Activated CD4-positive, alpha-beta T cell treated with anti-CD3 and anti-CD28 coated beads, Interleukin-2, amount 50 U/mL, for 4 hours (primary cell): ENCODE measurements at regions not wholly inside any gene's neighbourhood (a gene's known extent, or its start where the extent isn't known, plus 50 kb on each side); places are given as distances from the start of the nearest gene placed in this dataset.
"Not testable (repeated sequence)": the region's sequence is repeated elsewhere in the genome, so short reads cannot be mapped to it uniquely, and the experiment has no call there.

Source experiments
- DNase-seq, 2 experiments: peaks; one replicate each; pipeline ENCODE4 v3.0.0-alpha.2; 2020

- DNase-seq: no peak
Measured at GRCh38 chr5:124154714-124155113, 591.7 kb downstream of the ZNF608 start.

GRCh38 chr5:124153588-124153987 is 592.9 kb downstream of the ZNF608 start:
- DNase-seq: no peak

GRCh38 chr5:124148574-124148973 is 597.9 kb downstream of the ZNF608 start:
- no peak for DNase-seq

GRCh38 chr5:124140060-124140459 is 606.4 kb downstream of the ZNF608 start:
- no peak for DNase-seq

GRCh38 chr5:124139477-124139876 is 607.0 kb downstream of the ZNF608 start:
- no peak for DNase-seq

GRCh38 chr5:124136609-124137008 is 609.8 kb downstream of the ZNF608 start:
- DNase-seq: no peak

GRCh38 chr5:124134941-124135340 is 611.5 kb downstream of the ZNF608 start:
- no peak for DNase-seq

- no peak for DNase-seq
Measured at GRCh38 chr5:124133406-124133805, 613.0 kb downstream of the ZNF608 start.

- DNase-seq: no peak
Measured at GRCh38 chr5:124132843-124133242, 613.6 kb downstream of the ZNF608 start.

- no peak for DNase-seq
Measured at GRCh38 chr5:124131466-124131865, 615.0 kb downstream of the ZNF608 start.

- DNase-seq: no peak
Measured at GRCh38 chr5:124130816-124131215, 615.6 kb downstream of the ZNF608 start.

GRCh38 chr5:124128867-124129266 is 616.9 kb downstream of the CSNK1G3 start:
- DNase-seq: no peak

GRCh38 chr5:124126504-124127217 is 614.7 kb downstream of the CSNK1G3 start:
- DNase-seq: no peak

GRCh38 chr5:124124711-124125229 is 612.8 kb downstream of the CSNK1G3 start:
- no peak for DNase-seq

GRCh38 chr5:124121198-124121597 is 609.2 kb downstream of the CSNK1G3 start:
- no peak for DNase-seq

- DNase-seq: no peak
Measured at GRCh38 chr5:124114911-124115310, 602.9 kb downstream of the CSNK1G3 start.

- no peak for DNase-seq
Measured at GRCh38 chr5:124111886-124112285, 599.9 kb downstream of the CSNK1G3 start.

- no peak for DNase-seq
Measured at GRCh38 chr5:124110942-124111341, 599.0 kb downstream of the CSNK1G3 start.

- no peak for DNase-seq
Measured at GRCh38 chr5:124105326-124105725, 593.3 kb downstream of the CSNK1G3 start.

- DNase-seq: no peak
Measured at GRCh38 chr5:124104821-124105220, 592.8 kb downstream of the CSNK1G3 start.

GRCh38 chr5:124104344-124104743 is 592.4 kb downstream of the CSNK1G3 start:
- no peak for DNase-seq

GRCh38 chr5:124103671-124104070 is 591.7 kb downstream of the CSNK1G3 start:
- DNase-seq: no peak

GRCh38 chr5:124103056-124103455 is 591.1 kb downstream of the CSNK1G3 start:
- DNase-seq: not testable (repeated sequence)

- DNase-seq: no peak
Measured at GRCh38 chr5:124102486-124102885, 590.5 kb downstream of the CSNK1G3 start.

- no peak for DNase-seq
Measured at GRCh38 chr5:124093658-124094057, 581.7 kb downstream of the CSNK1G3 start.
